ENCODE measurements at regions not wholly inside any gene's neighbourhood (a gene's known extent, or its start where the extent isn't known, plus 50 kb on each side); places are given as distances from the start of the nearest gene placed in this dataset.

- TF ChIP-seq SUZ12 (IDR thresholded peaks at IDR 0.05; ENCODE audit: low read length): no peak
These were observed 463.4 kb upstream of the ZNF507 start (continued) for GRCh38 chr19:31881988-31882387.
